SK-N-SH (cell line): ENCODE measurements at regions not wholly inside any gene's neighbourhood (a gene's known extent, or its start where the extent isn't known, plus 50 kb on each side); places are given as distances from the start of the nearest gene placed in this dataset.

Experiments
- CTCF ChIA-PET: fragments of 300-600, 350-600 bp; formaldehyde crosslinking; extraction: SDS; loops from one replicate; lab custom pipeline; 2021; lab: Yijun Ruan, JAX
- POLR2A ChIA-PET: fragments of 350-600 bp; sonication (Branson Sonifier 250); formaldehyde crosslinking; extraction: SDS; loops from one replicate; lab custom pipeline; 2020; ENCODE audit warnings: antibody characterized with exemption, inconsistent platforms; lab: Yijun Ruan, JAX
- DNase-seq: peaks from one replicate; pipeline ENCODE4 v3.0.0; 2012
- H2AFZ ChIP-seq: fragments of 200-600 bp; sonication (generic); 2 replicates; pipeline ENCODE4 v1.8.1; 2016; ENCODE audit warnings: antibody characterized with exemption, mild to moderate bottlenecking, low read depth
- H3F3A ChIP-seq: fragments of 200-600 bp; sonication (generic); replicated peaks from 2 replicates; pipeline ENCODE3; 2016; ENCODE audit warnings: antibody characterized with exemption, mild to moderate bottlenecking; ENCODE audit not compliant: insufficient read depth
- H3K27ac ChIP-seq, 2 experiments: fragments of 200-500 bp in 1 of 2; fragments of 200-600 bp in 1 of 2; sonication (Bioruptor generic) in 1 of 2; sonication (generic), shearing (Covaris generic) in 1 of 2; 2 replicates each; pipeline versions ENCODE4 v1.5.1 to v1.6.1; 2014 to 2016; ENCODE audit warnings: low read depth in 2 of 2, inconsistent platforms in 1 of 2, low read length in 1 of 2, mild to moderate bottlenecking in 1 of 2, mixed read lengths in 1 of 2
- H3K27me3 ChIP-seq: fragments of 200-600 bp; sonication (generic), shearing (Covaris generic); 2 replicates; pipeline ENCODE4 v1.6.1; 2016; ENCODE audit warnings: mixed run types; ENCODE audit not compliant: insufficient read depth
- H3K36me3 ChIP-seq, 2 experiments: fragments of 200-500 bp in 1 of 2; fragments of 200-600 bp in 1 of 2; sonication (Bioruptor generic) in 1 of 2; sonication (generic) in 1 of 2; replicated peaks in 1 of 2; 2 replicates each; pipeline versions ENCODE3 to v1.5.1; 2014 to 2016; ENCODE audit warnings: low read length in 1 of 2, mild to moderate bottlenecking in 1 of 2; ENCODE audit not compliant: insufficient read depth in 2 of 2, control insufficient read depth in 1 of 2
- H3K4me1 ChIP-seq, 2 experiments: fragments of 200-500 bp in 1 of 2; fragments of 200-600 bp in 1 of 2; sonication (Bioruptor generic) in 1 of 2; sonication (generic), shearing (Covaris generic) in 1 of 2; 2 replicates each; pipeline versions ENCODE4 v1.5.1 to v1.6.1; 2014 to 2016; ENCODE audit warnings: low read depth in 1 of 2, low read length in 1 of 2, mixed run types in 1 of 2; ENCODE audit not compliant: insufficient read depth in 2 of 2, control insufficient read depth in 1 of 2
- H3K4me2 ChIP-seq: fragments of 200-600 bp; sonication (generic), shearing (Covaris generic); 2 replicates; pipeline ENCODE4 v1.6.1; 2017; ENCODE audit warnings: mixed run types
- H3K4me3 ChIP-seq, 2 experiments: fragments of 200-500 bp in 1 of 2; fragments of 200-600 bp in 1 of 2; sonication (Bioruptor generic) in 1 of 2; sonication (generic), shearing (Covaris generic) in 1 of 2; 2 replicates each; pipeline versions ENCODE4 v1.5.1 to v1.8.1; 2014 to 2016; ENCODE audit warnings: low read depth in 2 of 2, inconsistent platforms in 1 of 2, low read length in 1 of 2, mild to moderate bottlenecking in 1 of 2, mixed read lengths in 1 of 2, moderate library complexity in 1 of 2
- H3K79me2 ChIP-seq: fragments of 200-600 bp; sonication (generic); 2 replicates; pipeline ENCODE4 v1.8.1; 2017; ENCODE audit warnings: mild to moderate bottlenecking; ENCODE audit not compliant: insufficient read depth
- H3K9ac ChIP-seq: fragments of 200-600 bp; sonication (generic); 2 replicates; pipeline ENCODE4 v1.6.1; 2017; ENCODE audit warnings: mixed run types
- H3K9me2 ChIP-seq: fragments of 200-600 bp; sonication (generic); 2 replicates; pipeline ENCODE4 v1.6.1; 2017; ENCODE audit warnings: mixed run types
- H3K9me3 ChIP-seq: fragments of 200-600 bp; sonication (generic); 2 replicates; pipeline ENCODE4 v1.6.1; 2017; ENCODE audit warnings: mixed run types, mild to moderate bottlenecking, moderate library complexity
- H4K20me1 ChIP-seq: fragments of 200-600 bp; sonication (generic); 2 replicates; pipeline ENCODE4 v1.6.1; 2017; ENCODE audit warnings: mild to moderate bottlenecking, mixed run types; ENCODE audit not compliant: insufficient read depth
- CHD2 ChIP-seq: fragments of 150-350 bp; IDR thresholded peaks from 2 replicates; pipeline ENCODE4 v1.6.1; 2018; ENCODE audit warnings: low read length; ENCODE audit not compliant: partially characterized antibody
- EP300 ChIP-seq, 2 experiments: IDR thresholded peaks; 2 replicates each; pipeline versions ENCODE4 v1.4.0 to v1.6.1; 2012; ENCODE audit warnings: borderline replicate concordance in 1 of 2, low read depth in 1 of 2, low read length in 1 of 2
- FOSL2 ChIP-seq: IDR thresholded peaks from 2 replicates; pipeline ENCODE4 v1.4.0; 2012; ENCODE audit warnings: low read depth, mild to moderate bottlenecking, moderate library complexity, borderline replicate concordance
- FOXJ3 ChIP-seq: sonication (generic); formaldehyde crosslinking; IDR thresholded peaks from 2 replicates; pipeline ENCODE4 v1.5.1; 2020; ENCODE audit warnings: mild to moderate bottlenecking, missing genetic modification reagents
- GABPA ChIP-seq: IDR thresholded peaks from 2 replicates; pipeline ENCODE4 v1.4.0; 2012; ENCODE audit warnings: low read depth, mild to moderate bottlenecking
- GATA2 ChIP-seq: sonication (generic); formaldehyde crosslinking; IDR thresholded peaks from 2 replicates; pipeline ENCODE4 v1.5.0; 2020; ENCODE audit warnings: mild to moderate bottlenecking, missing genetic modification reagents
- MAX ChIP-seq: IDR thresholded peaks from 2 replicates; pipeline ENCODE4 v1.4.0; 2012; ENCODE audit warnings: low read depth
- MEF2A ChIP-seq: IDR thresholded peaks from 2 replicates; pipeline ENCODE4 v1.4.0; 2012; ENCODE audit warnings: low read depth, borderline replicate concordance
- MXI1 ChIP-seq: IDR thresholded peaks from 2 replicates; pipeline ENCODE4 v1.6.1; 2012; ENCODE audit warnings: mild to moderate bottlenecking, low read depth, low read length, improper control_type of control experiment
- PBX3 ChIP-seq: IDR thresholded peaks from 2 replicates; pipeline ENCODE4; 2012
- POLR2AphosphoS5 ChIP-seq: IDR thresholded peaks from 2 replicates; pipeline ENCODE4 v1.6.1; 2012; ENCODE audit warnings: low read depth, low read length
- RAD21 ChIP-seq: IDR thresholded peaks from 2 replicates; pipeline ENCODE4 v1.6.1; 2012; ENCODE audit warnings: mild to moderate bottlenecking, low read length
- RCOR1 ChIP-seq: fragments of 150-350 bp; IDR thresholded peaks from 2 replicates; pipeline ENCODE4 v1.6.1; 2017; ENCODE audit warnings: antibody characterized with exemption, low read length
- RXRA ChIP-seq: IDR thresholded peaks from 2 replicates; pipeline ENCODE4 v1.4.0; 2012; ENCODE audit warnings: low read depth, mild to moderate bottlenecking, borderline replicate concordance
- TCF12 ChIP-seq: IDR thresholded peaks from 2 replicates; pipeline ENCODE4 v1.4.0; 2012
- TEAD4 ChIP-seq: IDR thresholded peaks from 2 replicates; pipeline ENCODE4 v1.4.0; 2012; ENCODE audit warnings: mild to moderate bottlenecking, borderline replicate concordance; ENCODE audit not compliant: insufficient read depth
- YY1 ChIP-seq: IDR thresholded peaks from 2 replicates; pipeline ENCODE4 v1.4.0; 2012; ENCODE audit warnings: low read depth, mild to moderate bottlenecking
- WGBS: methylation state at CpG from one replicate; pipeline ENCODE4 v1.1.6; 2017; ENCODE audit warnings: low lambda C conversion rate; 5-methylcytosine and 5-hydroxymethylcytosine counted together
- TF ChIP-seq, protein P1 (sequence below): IDR thresholded peaks from 2 replicates; pipeline ENCODE4 v1.4.0; 2012; ENCODE audit warnings: low read depth, borderline replicate concordance
- TF ChIP-seq, protein P2 (sequence below): IDR thresholded peaks from 2 replicates; pipeline ENCODE4 v1.4.0; 2012; ENCODE audit warnings: low read depth, borderline replicate concordance

- Histone ChIP-seq H4K20me1 (no peaks in the 10 kb centered on the region), H3K27me3 (no peaks in the 10 kb centered on the region), H3K4me3 (no peak overlapping the region), H3K9me3 (no peaks in the 10 kb centered on the region), H3K27ac (peak overlapping the region; percentile 92 to 99), H3K36me3 (no peaks in the 10 kb centered on the region), H3F3A (peaks cover 46% of the 10 kb centered on the region), H3K9ac (peak overlapping the region; percentile 72; the same call in 1 of the 2 replicates), H3K9me2 (no peaks in the 10 kb centered on the region), H2AFZ (peak overlapping the region; percentile 39; the same call in 1 of the 2 replicates), H3K79me2 (peaks cover 5% of the 10 kb centered on the region; the same call in 1 of the 2 replicates), H3K4me2 (peak overlapping the region; percentile 64; the same call in 1 of the 2 replicates), H3K4me1 (peaks cover 50 to 60% of the 10 kb centered on the region in 2 experiments)
- TF ChIP-seq EP300 (IDR thresholded peaks at IDR 0.05; ENCODE audit: borderline replicate concordance in 1 of 2, low read depth in 1 of 2, low read length in 1 of 2) (0 out of 4 replicates have a peak, but pooled peaks of 1 of the 2 experiments have one; percentile 3), MXI1 (peak; percentile 40; the same call in 1 of the 2 replicates), POLR2AphosphoS5 (no peak), CHD2 (no peak), RXRA (no peak), GATA2 (CRISPR knock-in tag) (no peak), PBX3 (no peak), MEF2A (no peak), RAD21 (no peak)
- TF ChIP-seq, protein P1, sequence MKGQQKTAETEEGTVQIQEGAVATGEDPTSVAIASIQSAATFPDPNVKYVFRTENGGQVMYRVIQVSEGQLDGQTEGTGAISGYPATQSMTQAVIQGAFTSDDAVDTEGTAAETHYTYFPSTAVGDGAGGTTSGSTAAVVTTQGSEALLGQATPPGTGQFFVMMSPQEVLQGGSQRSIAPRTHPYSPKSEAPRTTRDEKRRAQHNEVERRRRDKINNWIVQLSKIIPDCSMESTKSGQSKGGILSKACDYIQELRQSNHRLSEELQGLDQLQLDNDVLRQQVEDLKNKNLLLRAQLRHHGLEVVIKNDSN = no peak
- WGBS = 92% methylated on average over 16 of the region's 16 CpGs
- ChIA-PET POLR2A (no interaction called here), CTCF (interaction anchor here (0.7 to 1.9 kb wide), 7 partner anchors 15 to 1021 kb away, joined by 3 to 6 read pairs (median 3); no protein-coding TSS in a partner anchor)
- no peak for DNase-seq
Observed at GRCh38 chr2:46845542-46846486, 69.8 kb downstream of the MCFD2 start.

GRCh38 chr2:46844443-46844842, 71.2 kb downstream of the MCFD2 start:
- H3F3A ChIP-seq = peaks cover 33% of the 10 kb centered on the region
- no peak overlapping the region for H3K9ac ChIP-seq
- no peaks in the 10 kb centered on the region for H3K9me2 ChIP-seq
- no peak overlapping the region for H3K4me2 ChIP-seq
- 97% methylated on average over 1 of the region's 1 CpG for WGBS
- H3K9me3 ChIP-seq = no peaks in the 10 kb centered on the region
- no peaks in the 10 kb centered on the region for H3K36me3 ChIP-seq
- H3K4me1 ChIP-seq = peaks cover 37 to 46% of the 10 kb centered on the region in 2 experiments
- CTCF ChIA-PET = interaction anchor here (1.0 kb wide), 1 partner anchor 44 kb away, joined by 3 read pairs; no protein-coding TSS in a partner anchor
- H3K4me3 ChIP-seq = no peak overlapping the region
- H2AFZ ChIP-seq = no peak overlapping the region
- H4K20me1 ChIP-seq = no peaks in the 10 kb centered on the region
- H3K27me3 ChIP-seq = no peaks in the 10 kb centered on the region
- no peak overlapping the region for H3K27ac ChIP-seq
- peaks cover 5% of the 10 kb centered on the region; the same call in 1 of the 2 replicates for H3K79me2 ChIP-seq
- no peak for DNase-seq
- POLR2A ChIA-PET = no interaction called here
- TF ChIP-seq POLR2AphosphoS5 (no peak), MAX (no peak), GABPA (no peak), FOSL2 (no peak), MXI1 (no peak), RCOR1 (no peak), RXRA (no peak), TCF12 (no peak), PBX3 (no peak), GATA2 (CRISPR knock-in tag) (no peak), YY1 (no peak), TEAD4 (no peak), FOXJ3 (no peak)
- TF ChIP-seq, protein P2, sequence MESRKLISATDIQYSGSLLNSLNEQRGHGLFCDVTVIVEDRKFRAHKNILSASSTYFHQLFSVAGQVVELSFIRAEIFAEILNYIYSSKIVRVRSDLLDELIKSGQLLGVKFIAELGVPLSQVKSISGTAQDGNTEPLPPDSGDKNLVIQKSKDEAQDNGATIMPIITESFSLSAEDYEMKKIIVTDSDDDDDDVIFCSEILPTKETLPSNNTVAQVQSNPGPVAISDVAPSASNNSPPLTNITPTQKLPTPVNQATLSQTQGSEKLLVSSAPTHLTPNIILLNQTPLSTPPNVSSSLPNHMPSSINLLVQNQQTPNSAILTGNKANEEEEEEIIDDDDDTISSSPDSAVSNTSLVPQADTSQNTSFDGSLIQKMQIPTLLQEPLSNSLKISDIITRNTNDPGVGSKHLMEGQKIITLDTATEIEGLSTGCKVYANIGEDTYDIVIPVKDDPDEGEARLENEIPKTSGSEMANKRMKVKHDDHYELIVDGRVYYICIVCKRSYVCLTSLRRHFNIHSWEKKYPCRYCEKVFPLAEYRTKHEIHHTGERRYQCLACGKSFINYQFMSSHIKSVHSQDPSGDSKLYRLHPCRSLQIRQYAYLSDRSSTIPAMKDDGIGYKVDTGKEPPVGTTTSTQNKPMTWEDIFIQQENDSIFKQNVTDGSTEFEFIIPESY = no peak
- TF ChIP-seq, protein P1 = no peak
